HTR-8/SVneo (cell line): ENCODE measurements at regions not wholly inside any gene's neighbourhood (a gene's known extent, or its start where the extent isn't known, plus 50 kb on each side); places are given as distances from the start of the nearest gene placed in this dataset.

ENCODE experiments used
- DNase-seq: peaks from one replicate; pipeline ENCODE4 v3.0.0; 2011; ENCODE audit warnings: low spot score, mixed read lengths; ENCODE audit not compliant: insufficient read length
- FAIRE-seq: peaks from 2 replicates; lab custom pipeline; 2011; peaks lifted over from hg19 to GRCh38; lab: Jason Lieb, UNC

GRCh38 chr7:52512656-52513055, 522.8 kb upstream of the POM121L12 start:
- DNase-seq = no peak
- no peak for FAIRE-seq

- DNase-seq = no peak
- no peak for FAIRE-seq
Observed at GRCh38 chr7:52507546-52508255, 527.7 kb upstream of the POM121L12 start.

GRCh38 chr7:52506325-52506724, 529.1 kb upstream of the POM121L12 start:
- no peak for DNase-seq
- FAIRE-seq = no peak

GRCh38 chr7:52504561-52504960, 530.9 kb upstream of the POM121L12 start:
- DNase-seq (no peak), FAIRE-seq (no peak)

- no peak for DNase-seq
- FAIRE-seq = no peak
Observed at GRCh38 chr7:52502281-52502680, 533.2 kb upstream of the POM121L12 start.

GRCh38 chr7:52501696-52502095, 533.7 kb upstream of the POM121L12 start:
- no peak for FAIRE-seq
- no peak for DNase-seq

GRCh38 chr7:52500841-52501240, 534.6 kb upstream of the POM121L12 start:
- no peak for DNase-seq
- no peak for FAIRE-seq

- DNase-seq (no peak), FAIRE-seq (no peak)
Observed at GRCh38 chr7:52498366-52498765, 537.1 kb upstream of the POM121L12 start.

- DNase-seq (no peak), FAIRE-seq (no peak)
Observed at GRCh38 chr7:52486267-52486666, 549.2 kb upstream of the POM121L12 start.

GRCh38 chr7:52482076-52482475, 553.4 kb upstream of the POM121L12 start:
- FAIRE-seq (no peak), DNase-seq (no peak)

GRCh38 chr7:52481571-52481970, 553.9 kb upstream of the POM121L12 start:
- DNase-seq (no peak), FAIRE-seq (no peak)

- DNase-seq (no peak), FAIRE-seq (no peak)
Observed at GRCh38 chr7:52479990-52480389, 555.4 kb upstream of the POM121L12 start.

GRCh38 chr7:52475001-52475582, 560.3 kb upstream of the POM121L12 start:
- DNase-seq (no peak), FAIRE-seq (no peak)

- DNase-seq = no peak
Observed at GRCh38 chr7:52473756-52474155, 561.7 kb upstream of the POM121L12 start.

GRCh38 chr7:52472006-52472620, 563.3 kb upstream of the POM121L12 start:
- DNase-seq = no peak
- FAIRE-seq = no peak

More at GRCh38 chr7:52473756-52474155, 561.7 kb upstream of the POM121L12 start:
- no peak for FAIRE-seq

- no peak for FAIRE-seq
Observed at GRCh38 chr7:52465216-52465615, 570.2 kb upstream of the POM121L12 start.

GRCh38 chr7:52463341-52463740, 572.1 kb upstream of the POM121L12 start:
- no peak for DNase-seq
- FAIRE-seq = no peak

More at GRCh38 chr7:52465216-52465615, 570.2 kb upstream of the POM121L12 start:
- DNase-seq = no peak

- no peak for FAIRE-seq
- DNase-seq = no peak
Observed at GRCh38 chr7:52462474-52462873, 573.0 kb upstream of the POM121L12 start.

GRCh38 chr7:52455571-52455970, 579.9 kb upstream of the POM121L12 start:
- DNase-seq = no peak
- no peak for FAIRE-seq

- no peak for DNase-seq
- no peak for FAIRE-seq
Observed at GRCh38 chr7:52450816-52451215, 584.6 kb upstream of the POM121L12 start.

GRCh38 chr7:52447581-52448180, 587.8 kb upstream of the POM121L12 start:
- FAIRE-seq (no peak), DNase-seq (no peak)
